GM18858 (cell line): ENCODE measurements at regions not wholly inside any gene's neighbourhood (a gene's known extent, or its start where the extent isn't known, plus 50 kb on each side); places are given as distances from the start of the nearest gene placed in this dataset.

ENCODE experiments used
- ATAC-seq: cut with Tn5 transposase; IDR thresholded peaks from one replicate; pipeline ENCODE4 v1.9.1; 2021; ENCODE audit not compliant: unreplicated experiment

- no peak for ATAC-seq
Observed at GRCh38 chr18:78129260-78129659, 850.4 kb upstream of the SALL3 start.

DNA sequence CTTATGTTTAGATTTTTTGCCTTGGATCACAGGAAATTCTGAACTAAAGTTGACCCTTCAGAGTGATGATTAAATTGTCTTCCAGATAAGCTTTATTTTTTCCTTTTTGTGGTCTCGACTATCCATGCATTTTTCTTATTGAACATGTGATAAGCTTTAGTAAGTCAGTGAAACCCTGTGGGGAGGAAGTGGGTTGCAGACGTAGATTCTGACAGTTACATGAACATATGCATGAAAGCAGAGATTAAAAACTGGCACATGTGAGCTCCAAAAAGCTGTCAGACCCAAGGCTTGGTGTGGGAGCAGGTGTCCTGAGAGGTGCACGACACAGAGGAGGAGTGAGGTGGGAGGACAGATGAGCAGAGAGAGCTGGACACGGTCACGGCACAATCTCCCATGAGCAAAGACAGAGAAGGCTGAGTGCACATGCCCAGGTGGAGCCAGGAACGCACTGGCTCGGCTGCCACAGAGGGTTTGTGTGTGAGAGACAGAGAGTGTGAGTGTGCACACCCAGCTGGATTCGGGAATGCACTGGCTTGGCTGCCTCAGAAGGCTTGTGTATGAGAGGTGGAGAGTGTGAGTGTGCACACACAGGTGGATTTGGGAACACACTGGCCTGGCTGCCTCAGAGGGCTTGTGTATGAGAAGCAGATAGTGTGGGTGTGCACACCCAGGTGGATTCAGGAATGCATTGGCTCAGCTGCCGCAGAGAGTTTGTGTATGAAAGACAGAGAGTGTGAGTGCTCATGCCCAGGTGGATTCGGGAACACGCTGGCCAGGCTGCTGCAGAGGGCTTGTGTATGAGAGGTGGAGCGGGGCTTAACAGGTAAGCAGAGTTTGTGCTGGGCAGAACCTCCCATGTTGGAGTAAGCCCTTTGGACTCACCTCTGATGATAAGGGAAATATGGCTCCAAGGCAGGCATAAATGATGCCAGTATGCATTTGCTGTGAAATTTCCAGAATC is 849.1 kb upstream of the SALL3 start:
- ATAC-seq, result no peak

- ATAC-seq, result no peak
Observed at GRCh38 chr18:78133729-78134128, 845.9 kb upstream of the SALL3 start.

DNA sequence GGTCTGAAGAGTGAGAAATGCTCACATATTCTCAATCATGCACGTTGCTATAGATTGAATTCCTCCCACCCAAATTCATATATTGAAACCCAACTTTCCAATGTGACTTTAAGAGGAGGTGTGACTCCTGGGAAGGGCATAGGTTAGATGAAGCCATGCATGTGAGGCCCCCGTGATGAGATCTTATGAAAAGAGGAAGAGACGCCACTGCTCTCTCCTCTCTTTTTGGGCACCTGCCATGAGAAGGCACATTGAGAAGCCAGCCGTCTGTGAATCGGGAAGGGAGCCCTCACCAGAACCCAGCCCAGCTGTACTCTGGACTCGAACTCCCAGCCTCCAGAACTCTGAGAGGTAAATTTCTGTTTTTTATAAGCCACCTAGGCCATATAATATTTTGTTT is 842.6 kb upstream of the SALL3 start:
- no peak for ATAC-seq

GRCh38 chr18:78138983-78139496 is 840.6 kb upstream of the SALL3 start:
- ATAC-seq, result no peak

GRCh38 chr18:78140294-78140693 is 839.3 kb upstream of the SALL3 start:
- ATAC-seq, result no peak

DNA sequence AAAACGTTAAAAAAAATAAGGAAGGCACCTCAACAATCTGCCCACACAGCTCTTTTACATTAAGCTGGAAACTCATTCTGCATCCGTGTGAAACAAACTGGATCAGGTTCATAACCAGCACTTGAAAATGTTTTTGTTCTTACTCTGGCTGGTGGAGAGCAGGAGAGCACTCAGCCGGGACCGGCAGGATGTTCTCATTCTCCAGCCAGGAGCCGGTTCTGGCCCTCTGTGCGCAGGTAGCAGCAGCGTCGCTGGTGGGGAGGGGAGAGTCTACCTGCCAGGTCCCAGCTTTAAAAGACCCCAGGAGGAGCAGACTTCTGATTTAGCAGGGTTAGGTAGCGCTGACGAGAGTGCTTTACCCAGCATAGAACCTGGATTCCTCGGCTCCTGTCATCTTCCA is 834.9 kb upstream of the SALL3 start:
- no peak for ATAC-seq

- no peak for ATAC-seq
Observed at GRCh38 chr18:78145096-78145495, 834.5 kb upstream of the SALL3 start.

DNA sequence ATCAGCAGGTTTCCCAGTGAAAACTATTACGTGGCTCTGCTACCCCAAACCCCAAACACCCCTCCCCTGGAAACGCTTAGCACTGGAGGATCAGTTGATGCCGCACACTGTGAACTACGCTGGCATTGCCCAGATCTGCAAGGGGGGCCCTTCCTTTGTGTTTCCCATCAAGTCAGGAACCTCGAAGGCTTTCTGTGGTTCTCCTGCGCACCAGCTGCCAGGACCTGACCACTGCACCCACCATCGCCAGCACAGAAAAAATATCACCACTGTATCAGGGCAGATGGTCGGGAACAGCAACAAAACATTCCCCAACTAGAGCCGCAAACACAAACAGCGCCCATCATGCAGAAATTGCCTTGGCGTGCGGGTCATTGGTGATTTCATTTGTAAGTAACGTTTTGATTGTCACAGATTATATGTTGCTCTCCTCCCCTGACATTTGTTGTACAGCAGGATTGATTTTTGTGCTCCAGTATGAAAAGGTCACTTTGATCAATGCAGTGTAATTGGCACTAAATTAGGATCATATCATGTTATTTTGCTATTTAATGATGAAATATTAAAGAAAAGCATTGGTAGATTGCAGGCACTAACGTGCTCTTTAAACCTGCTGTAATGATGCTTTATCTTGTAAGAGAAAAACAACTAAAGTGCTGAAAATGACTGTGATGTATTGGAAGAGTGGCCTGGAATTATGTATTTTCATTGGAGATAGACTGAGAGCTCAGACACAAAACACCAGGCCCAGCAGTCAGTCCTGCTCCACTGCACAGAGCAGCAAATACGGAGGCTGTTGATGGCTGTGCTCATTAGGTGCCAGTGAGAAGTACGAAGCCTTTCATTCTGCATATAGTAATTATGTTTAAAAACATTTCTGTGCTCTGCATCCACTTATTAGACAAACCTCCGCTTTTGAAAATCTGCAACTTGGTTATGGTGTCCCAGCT is 833.2 kb upstream of the SALL3 start:
- no peak for ATAC-seq

- ATAC-seq, result no peak
Observed at GRCh38 chr18:78150590-78150989, 829.0 kb upstream of the SALL3 start.

DNA sequence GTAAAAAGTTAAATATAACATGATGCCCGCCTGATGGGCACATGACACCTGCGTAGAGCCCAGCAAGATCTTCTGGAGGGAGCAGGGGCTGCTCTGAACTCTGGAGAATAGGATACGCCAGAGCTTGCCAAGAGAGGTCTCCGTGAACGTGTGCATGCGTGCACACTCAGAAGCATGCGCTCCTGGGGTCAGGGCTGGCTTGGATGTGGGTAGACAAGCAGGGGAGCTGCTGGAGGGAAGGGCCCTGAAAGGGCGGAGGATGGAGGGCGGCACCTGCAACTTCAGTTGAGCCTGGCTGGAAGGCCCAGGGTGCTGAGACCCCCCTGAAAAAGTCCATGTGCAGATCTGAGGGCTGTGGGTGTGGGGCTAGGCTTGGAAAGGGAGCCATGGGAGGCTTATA is 828.4 kb upstream of the SALL3 start:
- ATAC-seq, result no peak

DNA sequence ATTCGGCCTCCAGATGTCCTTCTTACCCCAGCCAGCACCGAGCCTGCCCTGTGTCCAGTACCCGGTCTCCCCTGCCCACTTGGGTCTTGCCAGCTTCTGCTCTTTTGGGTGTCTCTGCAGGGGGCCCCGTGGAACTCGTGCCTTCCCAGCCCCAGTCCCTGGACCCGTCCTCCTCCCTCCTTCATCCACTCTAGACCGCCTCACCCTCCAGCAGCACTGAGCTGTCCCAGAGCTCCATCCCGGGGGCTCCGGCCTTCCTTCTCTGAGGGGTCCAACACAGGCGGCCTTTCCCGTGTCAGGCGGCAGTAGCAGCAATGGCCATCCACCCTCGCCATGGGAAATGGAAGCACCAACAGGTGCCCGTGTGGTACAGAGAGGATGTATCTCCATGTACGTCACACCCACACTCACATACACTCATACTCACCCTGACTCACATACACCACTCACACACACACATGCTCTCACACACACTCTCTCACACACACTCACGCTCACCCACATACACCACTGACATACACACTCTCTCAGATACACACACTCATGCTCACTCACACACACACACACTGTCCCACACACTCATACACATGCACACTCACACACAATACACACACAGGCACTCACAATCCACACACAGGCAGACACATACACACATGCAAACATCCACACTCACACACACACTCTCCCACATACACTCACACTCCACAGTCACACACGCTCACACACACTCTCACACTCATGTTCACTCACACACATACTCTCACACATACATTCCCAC is 827.5 kb upstream of the SALL3 start:
- no peak for ATAC-seq

GRCh38 chr18:78153362-78153761 is 826.3 kb upstream of the SALL3 start:
- ATAC-seq, result no peak

- no peak for ATAC-seq
Observed at GRCh38 chr18:78154444-78154843, 825.2 kb upstream of the SALL3 start.

DNA sequence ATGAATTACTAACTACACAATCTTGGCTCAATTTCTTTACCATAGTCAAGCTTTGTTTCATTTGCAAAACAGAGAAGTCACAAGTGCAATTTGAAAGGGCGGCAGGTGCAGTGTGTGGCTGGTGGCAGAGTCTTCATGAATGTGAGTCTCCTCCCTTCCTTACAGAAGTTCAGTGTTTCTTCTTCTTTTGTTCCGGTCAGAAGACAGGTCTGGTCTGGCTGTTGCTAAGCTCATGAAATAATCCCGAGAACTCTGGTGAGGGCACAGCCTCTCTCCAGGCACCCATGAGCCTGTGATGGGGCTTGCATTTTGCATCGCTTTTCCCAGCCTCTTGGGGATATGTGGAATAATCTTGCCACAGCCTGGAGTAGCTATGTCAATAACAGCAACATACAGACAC is 824.8 kb upstream of the SALL3 start:
- ATAC-seq, result no peak

DNA sequence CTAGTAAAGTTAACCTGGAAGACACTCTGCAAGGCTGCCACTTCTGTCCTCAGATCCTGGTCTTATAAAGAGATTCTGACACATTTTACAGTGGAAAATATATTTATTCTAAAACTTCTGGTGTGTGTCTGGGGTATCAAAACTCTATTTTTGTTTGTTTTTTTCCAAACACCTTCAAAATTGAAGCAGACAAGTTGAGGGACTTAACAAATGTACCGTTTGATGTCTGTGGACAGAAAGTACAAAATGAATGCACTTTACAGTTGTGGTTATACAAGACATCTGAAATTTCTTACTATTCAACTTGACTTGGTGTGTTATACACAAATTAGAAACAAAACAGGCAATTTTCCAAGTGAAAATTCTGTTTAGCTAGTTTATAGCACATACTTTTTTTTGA is 823.2 kb upstream of the SALL3 start:
- no peak for ATAC-seq

- ATAC-seq, result no peak
Observed at GRCh38 chr18:78158943-78159342, 820.7 kb upstream of the SALL3 start.

GRCh38 chr18:78159397-78159796 is 820.2 kb upstream of the SALL3 start:
- ATAC-seq, result no peak

- no peak for ATAC-seq
Observed at GRCh38 chr18:78160961-78161656, 818.5 kb upstream of the SALL3 start.

- ATAC-seq, result no peak
Observed at GRCh38 chr18:78165525-78165924, 814.1 kb upstream of the SALL3 start.
